ENCODE measurements at regions not wholly inside any gene's neighbourhood (a gene's known extent, or its start where the extent isn't known, plus 50 kb on each side); places are given as distances from the start of the nearest gene placed in this dataset.
A peak's percentile ranks its signal among the peaks of the same experiment; 100 is the strongest.

- no peak for DNase-seq (ENCODE audit: low spot score)
These were observed 353.9 kb upstream of the CAMK1G start for GRCh38 chr1:209229494-209230061.

- DNase-seq (ENCODE audit: low spot score) = no peak
These were observed 353.2 kb upstream of the CAMK1G start for GRCh38 chr1:209230314-209230713.

- DNase-seq (ENCODE audit: low spot score) = no peak
These were observed 351.9 kb upstream of the CAMK1G start for GRCh38 chr1:209231476-209232156.

- DNase-seq (ENCODE audit: low spot score) = no peak
These were observed 351.3 kb upstream of the CAMK1G start for GRCh38 chr1:209232197-209232596.

GRCh38 chr1:209232759-209233158 is 350.8 kb upstream of the CAMK1G start:
- DNase-seq (ENCODE audit: low spot score) = no peak

GRCh38 chr1:209235166-209235565 is 348.3 kb upstream of the CAMK1G start:
- DNase-seq (ENCODE audit: low spot score) = no peak

GRCh38 chr1:209238356-209238755 is 345.2 kb upstream of the CAMK1G start:
- no peak for DNase-seq (ENCODE audit: low spot score)

- no peak for DNase-seq (ENCODE audit: low spot score)
These were observed 343.2 kb upstream of the CAMK1G start for GRCh38 chr1:209240351-209240750.

- no peak for DNase-seq (ENCODE audit: low spot score)
These were observed 342.0 kb upstream of the CAMK1G start for GRCh38 chr1:209241487-209241886.

- peak; percentile 77 for DNase-seq (ENCODE audit: low spot score)
These were observed 334.8 kb upstream of the CAMK1G start for GRCh38 chr1:209248649-209249279.

GRCh38 chr1:209249280-209249670 is 334.2 kb upstream of the CAMK1G start:
- no peak for DNase-seq (ENCODE audit: low spot score)

GRCh38 chr1:209249785-209250440 is 333.6 kb upstream of the CAMK1G start:
- DNase-seq (ENCODE audit: low spot score) = no peak

- no peak for DNase-seq (ENCODE audit: low spot score)
These were observed 332.5 kb upstream of the CAMK1G start for GRCh38 chr1:209250861-209251636.

GRCh38 chr1:209256766-209257350 is 326.7 kb upstream of the CAMK1G start:
- DNase-seq (ENCODE audit: low spot score) = no peak

- DNase-seq (ENCODE audit: low spot score) = no peak
These were observed 326.1 kb upstream of the CAMK1G start for GRCh38 chr1:209257454-209257853.

GRCh38 chr1:209260136-209260535 is 323.4 kb upstream of the CAMK1G start:
- no peak for DNase-seq (ENCODE audit: low spot score)

- no peak for DNase-seq (ENCODE audit: low spot score)
These were observed 320.9 kb upstream of the CAMK1G start for GRCh38 chr1:209262631-209263030.

- DNase-seq (ENCODE audit: low spot score) = no peak
These were observed 318.2 kb upstream of the CAMK1G start for GRCh38 chr1:209265301-209265700.

GRCh38 chr1:209266590-209267205 is 316.8 kb upstream of the CAMK1G start:
- DNase-seq (ENCODE audit: low spot score) = no peak

GRCh38 chr1:209267968-209268367 is 315.5 kb upstream of the CAMK1G start:
- no peak for DNase-seq (ENCODE audit: low spot score)

GRCh38 chr1:209268479-209268878 is 315.0 kb upstream of the CAMK1G start:
- no peak for DNase-seq (ENCODE audit: low spot score)

Measured in COLO829 (cell line).